ENCODE measurements at regions not wholly inside any gene's neighbourhood (a gene's known extent, or its start where the extent isn't known, plus 50 kb on each side); places are given as distances from the start of the nearest gene placed in this dataset.

GRCh38 chr21:35597750-35598339 lies 462.5 kb downstream of the SETD4 start:
- no peak for TF ChIP-seq POLR2AphosphoS5 (IDR thresholded peaks at IDR 0.05; ENCODE audit: low read depth)
- no peak for TF ChIP-seq CTCF (IDR thresholded peaks at IDR 0.05; ENCODE audit: insufficient read depth, low read length)

All from HL-60 (cell line).